ENCODE measurements at regions not wholly inside any gene's neighbourhood (a gene's known extent, or its start where the extent isn't known, plus 50 kb on each side); places are given as distances from the start of the nearest gene placed in this dataset.

GRCh38 chr4:107366900-107367299 is 330.8 kb upstream of the DKK2 start:
- TF ChIP-seq ZC3H4 (CRISPR knock-in tag; IDR thresholded peaks at IDR 0.05; ENCODE audit: borderline replicate concordance) (no peak), DPF2 (IDR thresholded peaks at IDR 0.05) (no peak), DNMT1 (IDR thresholded peaks at IDR 0.05) (no peak), RUNX1 (IDR thresholded peaks at IDR 0.05; ENCODE audit: low read depth) (no peak), MYNN (IDR thresholded peaks at IDR 0.05) (no peak), MYNN (CRISPR knock-in tag; IDR thresholded peaks at IDR 0.05) (no peak), FOXM1 (IDR thresholded peaks at IDR 0.05; ENCODE audit: low read depth) (no peak), FOXM1 (CRISPR knock-in tag; IDR thresholded peaks at IDR 0.05; ENCODE audit: low read depth) (no peak), CAMTA2 (CRISPR knock-in tag; conservative IDR thresholded peaks at IDR 0.05) (no peak), POLR2AphosphoS5 (IDR thresholded peaks at IDR 0.05; ENCODE audit: control insufficient read depth, insufficient read depth, low read depth, low read length) (no peak), KAT8 (IDR thresholded peaks at IDR 0.05; ENCODE audit: low read depth) (no peak)
- TF ChIP-seq, protein P1, sequence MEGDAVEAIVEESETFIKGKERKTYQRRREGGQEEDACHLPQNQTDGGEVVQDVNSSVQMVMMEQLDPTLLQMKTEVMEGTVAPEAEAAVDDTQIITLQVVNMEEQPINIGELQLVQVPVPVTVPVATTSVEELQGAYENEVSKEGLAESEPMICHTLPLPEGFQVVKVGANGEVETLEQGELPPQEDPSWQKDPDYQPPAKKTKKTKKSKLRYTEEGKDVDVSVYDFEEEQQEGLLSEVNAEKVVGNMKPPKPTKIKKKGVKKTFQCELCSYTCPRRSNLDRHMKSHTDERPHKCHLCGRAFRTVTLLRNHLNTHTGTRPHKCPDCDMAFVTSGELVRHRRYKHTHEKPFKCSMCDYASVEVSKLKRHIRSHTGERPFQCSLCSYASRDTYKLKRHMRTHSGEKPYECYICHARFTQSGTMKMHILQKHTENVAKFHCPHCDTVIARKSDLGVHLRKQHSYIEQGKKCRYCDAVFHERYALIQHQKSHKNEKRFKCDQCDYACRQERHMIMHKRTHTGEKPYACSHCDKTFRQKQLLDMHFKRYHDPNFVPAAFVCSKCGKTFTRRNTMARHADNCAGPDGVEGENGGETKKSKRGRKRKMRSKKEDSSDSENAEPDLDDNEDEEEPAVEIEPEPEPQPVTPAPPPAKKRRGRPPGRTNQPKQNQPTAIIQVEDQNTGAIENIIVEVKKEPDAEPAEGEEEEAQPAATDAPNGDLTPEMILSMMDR (IDR thresholded peaks at IDR 0.05 in 2 of 3, conservative IDR thresholded peaks at IDR 0.05 in 1 of 3; ENCODE audit: insufficient read depth in 2 of 3, low read depth in 1 of 3, low read length in 3 of 3) = no peak
- TF ChIP-seq, protein P2, sequence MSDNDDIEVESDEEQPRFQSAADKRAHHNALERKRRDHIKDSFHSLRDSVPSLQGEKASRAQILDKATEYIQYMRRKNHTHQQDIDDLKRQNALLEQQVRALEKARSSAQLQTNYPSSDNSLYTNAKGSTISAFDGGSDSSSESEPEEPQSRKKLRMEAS (CRISPR knock-in tag; IDR thresholded peaks at IDR 0.05) = no peak

All from K562 (cell line).